Stomach (tissue), 4 donors: ENCODE measurements at regions not wholly inside any gene's neighbourhood (a gene's known extent, or its start where the extent isn't known, plus 50 kb on each side); places are given as distances from the start of the nearest gene placed in this dataset.

Experiments
- CTCF ChIP-seq, 7 experiments: fragments of 450-650 bp in 4 of 7; fragments of 200-600 bp in 3 of 7; sonication (generic) in 3 of 7; IDR thresholded peaks; one replicate each; pipeline ENCODE4 v1.5.1; 2016 to 2019; ENCODE audit warnings: antibody characterized with exemption in 7 of 7, control low read depth in 2 of 7, mild to moderate bottlenecking in 1 of 7
- EP300 ChIP-seq: sonication (generic); formaldehyde crosslinking; IDR thresholded peaks from one replicate; pipeline ENCODE4 v1.6.1; 2017; ENCODE audit warnings: antibody characterized with exemption

- no peak for TF ChIP-seq CTCF (IDR thresholded peaks at IDR 0.05)
- no peak for TF ChIP-seq EP300
Measured at GRCh38 chr10:78335371-78335690, 301.7 kb downstream of the RPS24 start.
